ENCODE measurements at regions not wholly inside any gene's neighbourhood (a gene's known extent, or its start where the extent isn't known, plus 50 kb on each side); places are given as distances from the start of the nearest gene placed in this dataset.

- CTCF ChIA-PET = no interaction called here
Observed at GRCh38 chr5:130712324-130712723, 452.7 kb downstream of the HINT1 start.

GRCh38 chr5:130710596-130710995 lies 454.5 kb downstream of the HINT1 start:
- Histone ChIP-seq H3K4me3 (ENCODE audit: control insufficient read depth in 1 of 7, extremely low read depth in 1 of 7, insufficient read depth in 4 of 7, low read depth in 2 of 7, low read length in 6 of 7) (no peak overlapping the region), H3K4me1 (ENCODE audit: control extremely low read depth in 1 of 4, control insufficient read depth in 4 of 4, insufficient read depth in 4 of 4, low read length in 3 of 4) (no peaks in the 10 kb centered on the region), H3K36me3 (ENCODE audit: control insufficient read depth in 4 of 4, insufficient read depth in 4 of 4, low read length in 3 of 4) (no peaks in the 10 kb centered on the region), H3K27ac (ENCODE audit: insufficient read depth in 1 of 2, low read depth in 1 of 2, low read length in 2 of 2, poor library complexity in 1 of 2, severe bottlenecking in 2 of 2) (no peak overlapping the region), H3K9me3 (ENCODE audit: control extremely low read depth in 1 of 5, control insufficient read depth in 4 of 5, insufficient read depth in 2 of 5, low read depth in 1 of 5, low read length in 4 of 5) (no peaks in the 10 kb centered on the region), H3K27me3 (replicated peaks in 2 of 5; ENCODE audit: control insufficient read depth in 4 of 5, insufficient read depth in 5 of 5, low read length in 4 of 5) (no peaks in the 10 kb centered on the region)
- ChIA-PET POLR2A (no interaction called here), CTCF (no interaction called here)
- no peak for DNase-seq
- 97% methylated on average over 4 of the region's 4 CpGs for WGBS (ENCODE audit: insufficient coverage)

More at GRCh38 chr5:130712324-130712723, 452.7 kb downstream of the HINT1 start:
- H3K9me3 ChIP-seq (ENCODE audit: control extremely low read depth in 1 of 5, control insufficient read depth in 4 of 5, insufficient read depth in 2 of 5, low read depth in 1 of 5, low read length in 4 of 5) = no peaks in the 10 kb centered on the region
- no peak overlapping the region for H3K27ac ChIP-seq (ENCODE audit: insufficient read depth in 1 of 2, low read depth in 1 of 2, low read length in 2 of 2, poor library complexity in 1 of 2, severe bottlenecking in 2 of 2)
- no peaks in the 10 kb centered on the region for H3K27me3 ChIP-seq (replicated peaks in 2 of 5; ENCODE audit: control insufficient read depth in 4 of 5, insufficient read depth in 5 of 5, low read length in 4 of 5)
- H3K4me1 ChIP-seq (ENCODE audit: control extremely low read depth in 1 of 4, control insufficient read depth in 4 of 4, insufficient read depth in 4 of 4, low read length in 3 of 4) = no peaks in the 10 kb centered on the region
- no peak for DNase-seq
- H3K4me3 ChIP-seq (ENCODE audit: control insufficient read depth in 1 of 7, extremely low read depth in 1 of 7, insufficient read depth in 4 of 7, low read depth in 2 of 7, low read length in 6 of 7) = no peak overlapping the region
- WGBS (ENCODE audit: insufficient coverage) = no CpG with 5 or more reads among the region's 1 CpG
- POLR2A ChIA-PET = no interaction called here
- no peaks in the 10 kb centered on the region for H3K36me3 ChIP-seq (ENCODE audit: control insufficient read depth in 4 of 4, insufficient read depth in 4 of 4, low read length in 3 of 4)

GRCh38 chr5:130708754-130709153 lies 456.3 kb downstream of the HINT1 start:
- no peak for DNase-seq
- Histone ChIP-seq H3K27ac (ENCODE audit: insufficient read depth in 1 of 2, low read depth in 1 of 2, low read length in 2 of 2, poor library complexity in 1 of 2, severe bottlenecking in 2 of 2) (no peak overlapping the region), H3K4me3 (ENCODE audit: control insufficient read depth in 1 of 7, extremely low read depth in 1 of 7, insufficient read depth in 4 of 7, low read depth in 2 of 7, low read length in 6 of 7) (no peak overlapping the region), H3K36me3 (ENCODE audit: control insufficient read depth in 4 of 4, insufficient read depth in 4 of 4, low read length in 3 of 4) (no peaks in the 10 kb centered on the region), H3K9me3 (ENCODE audit: control extremely low read depth in 1 of 5, control insufficient read depth in 4 of 5, insufficient read depth in 2 of 5, low read depth in 1 of 5, low read length in 4 of 5) (no peaks in the 10 kb centered on the region), H3K27me3 (replicated peaks in 2 of 5; ENCODE audit: control insufficient read depth in 4 of 5, insufficient read depth in 5 of 5, low read length in 4 of 5) (no peaks in the 10 kb centered on the region), H3K4me1 (ENCODE audit: control extremely low read depth in 1 of 4, control insufficient read depth in 4 of 4, insufficient read depth in 4 of 4, low read length in 3 of 4) (no peaks in the 10 kb centered on the region)
- ChIA-PET CTCF (no interaction called here), POLR2A (no interaction called here)
- 25% methylated on average over 2 of the region's 3 CpGs for WGBS (ENCODE audit: insufficient coverage)

- WGBS (ENCODE audit: insufficient coverage) = 100% methylated on average over 5 of the region's 5 CpGs
- H3K4me1 ChIP-seq (ENCODE audit: control extremely low read depth in 1 of 4, control insufficient read depth in 4 of 4, insufficient read depth in 4 of 4, low read length in 3 of 4) = no peaks in the 10 kb centered on the region
- CTCF ChIA-PET = no interaction called here
- H3K4me3 ChIP-seq (ENCODE audit: control insufficient read depth in 1 of 7, extremely low read depth in 1 of 7, insufficient read depth in 4 of 7, low read depth in 2 of 7, low read length in 6 of 7) = no peak overlapping the region
- POLR2A ChIA-PET = no interaction called here
- no peak overlapping the region for H3K27ac ChIP-seq (ENCODE audit: insufficient read depth in 1 of 2, low read depth in 1 of 2, low read length in 2 of 2, poor library complexity in 1 of 2, severe bottlenecking in 2 of 2)
- no peaks in the 10 kb centered on the region for H3K27me3 ChIP-seq (replicated peaks in 2 of 5; ENCODE audit: control insufficient read depth in 4 of 5, insufficient read depth in 5 of 5, low read length in 4 of 5)
- no peaks in the 10 kb centered on the region for H3K9me3 ChIP-seq (ENCODE audit: control extremely low read depth in 1 of 5, control insufficient read depth in 4 of 5, insufficient read depth in 2 of 5, low read depth in 1 of 5, low read length in 4 of 5)
- no peak for DNase-seq
- no peaks in the 10 kb centered on the region for H3K36me3 ChIP-seq (ENCODE audit: control insufficient read depth in 4 of 4, insufficient read depth in 4 of 4, low read length in 3 of 4)
Observed at GRCh38 chr5:130706696-130707095, 458.4 kb downstream of the HINT1 start.

GRCh38 chr5:130705368-130705767 lies 459.7 kb downstream of the HINT1 start:
- Histone ChIP-seq H3K4me3 (ENCODE audit: control insufficient read depth in 1 of 7, extremely low read depth in 1 of 7, insufficient read depth in 4 of 7, low read depth in 2 of 7, low read length in 6 of 7) (no peak overlapping the region), H3K27ac (ENCODE audit: insufficient read depth in 1 of 2, low read depth in 1 of 2, low read length in 2 of 2, poor library complexity in 1 of 2, severe bottlenecking in 2 of 2) (no peak overlapping the region), H3K9me3 (ENCODE audit: control extremely low read depth in 1 of 5, control insufficient read depth in 4 of 5, insufficient read depth in 2 of 5, low read depth in 1 of 5, low read length in 4 of 5) (peaks cover 0 to 2% (median 0%) of the 10 kb centered on the region in 5 experiments), H3K36me3 (ENCODE audit: control insufficient read depth in 4 of 4, insufficient read depth in 4 of 4, low read length in 3 of 4) (no peaks in the 10 kb centered on the region), H3K4me1 (ENCODE audit: control extremely low read depth in 1 of 4, control insufficient read depth in 4 of 4, insufficient read depth in 4 of 4, low read length in 3 of 4) (no peaks in the 10 kb centered on the region), H3K27me3 (replicated peaks in 2 of 5; ENCODE audit: control insufficient read depth in 4 of 5, insufficient read depth in 5 of 5, low read length in 4 of 5) (no peaks in the 10 kb centered on the region)
- CTCF ChIA-PET = no interaction called here
- POLR2A ChIA-PET = no interaction called here
- no peak for DNase-seq
- no CpG with 5 or more reads among the region's 2 CpGs for WGBS (ENCODE audit: insufficient coverage)

- no peak overlapping the region for H3K4me3 ChIP-seq (ENCODE audit: control insufficient read depth in 1 of 7, extremely low read depth in 1 of 7, insufficient read depth in 4 of 7, low read depth in 2 of 7, low read length in 6 of 7)
- H3K27ac ChIP-seq (ENCODE audit: insufficient read depth in 1 of 2, low read depth in 1 of 2, low read length in 2 of 2, poor library complexity in 1 of 2, severe bottlenecking in 2 of 2) = no peak overlapping the region
- no peaks in the 10 kb centered on the region for H3K9me3 ChIP-seq (ENCODE audit: control extremely low read depth in 1 of 5, control insufficient read depth in 4 of 5, insufficient read depth in 2 of 5, low read depth in 1 of 5, low read length in 4 of 5)
- DNase-seq = no peak
- WGBS (ENCODE audit: insufficient coverage) = 100% methylated on average over 2 of the region's 4 CpGs
- ChIA-PET POLR2A (no interaction called here), CTCF (interaction anchor here (1.6 kb wide), 1 partner anchor 9 kb away, joined by 3 read pairs; no protein-coding TSS in a partner anchor)
- peaks cover 0 to 5% (median under 1%) of the 10 kb centered on the region in 4 experiments for H3K4me1 ChIP-seq (ENCODE audit: control extremely low read depth in 1 of 4, control insufficient read depth in 4 of 4, insufficient read depth in 4 of 4, low read length in 3 of 4)
- H3K27me3 ChIP-seq (replicated peaks in 2 of 5; ENCODE audit: control insufficient read depth in 4 of 5, insufficient read depth in 5 of 5, low read length in 4 of 5) = no peaks in the 10 kb centered on the region
- H3K36me3 ChIP-seq (ENCODE audit: control insufficient read depth in 4 of 4, insufficient read depth in 4 of 4, low read length in 3 of 4) = no peaks in the 10 kb centered on the region
Observed at GRCh38 chr5:130693509-130693908, 471.5 kb downstream of the HINT1 start.

GRCh38 chr5:130692770-130693169 lies 472.3 kb downstream of the HINT1 start:
- H3K27ac ChIP-seq (ENCODE audit: insufficient read depth in 1 of 2, low read depth in 1 of 2, low read length in 2 of 2, poor library complexity in 1 of 2, severe bottlenecking in 2 of 2) = no peak overlapping the region
- ChIA-PET POLR2A (no interaction called here), CTCF (interaction anchor here (1.6 kb wide), 1 partner anchor 8 kb away, joined by 3 read pairs; no protein-coding TSS in a partner anchor)
- no peak overlapping the region for H3K4me3 ChIP-seq (ENCODE audit: control insufficient read depth in 1 of 7, extremely low read depth in 1 of 7, insufficient read depth in 4 of 7, low read depth in 2 of 7, low read length in 6 of 7)
- no peaks in the 10 kb centered on the region for H3K36me3 ChIP-seq (ENCODE audit: control insufficient read depth in 4 of 4, insufficient read depth in 4 of 4, low read length in 3 of 4)
- peaks cover 0 to 5% (median under 1%) of the 10 kb centered on the region in 4 experiments for H3K4me1 ChIP-seq (ENCODE audit: control extremely low read depth in 1 of 4, control insufficient read depth in 4 of 4, insufficient read depth in 4 of 4, low read length in 3 of 4)
- 100% methylated on average over 1 of the region's 1 CpG for WGBS (ENCODE audit: insufficient coverage)
- H3K9me3 ChIP-seq (ENCODE audit: control extremely low read depth in 1 of 5, control insufficient read depth in 4 of 5, insufficient read depth in 2 of 5, low read depth in 1 of 5, low read length in 4 of 5) = no peaks in the 10 kb centered on the region
- no peak for DNase-seq
- no peaks in the 10 kb centered on the region for H3K27me3 ChIP-seq (replicated peaks in 2 of 5; ENCODE audit: control insufficient read depth in 4 of 5, insufficient read depth in 5 of 5, low read length in 4 of 5)

Data from common myeloid progenitor, CD34-positive (primary cell).